Lung (tissue), 11 donors: ENCODE measurements at regions not wholly inside any gene's neighbourhood (a gene's known extent, or its start where the extent isn't known, plus 50 kb on each side); places are given as distances from the start of the nearest gene placed in this dataset.

Source experiments
- ATAC-seq: fragments of 200-7000 bp; cut with Tn5 transposase; one replicate; pipeline ENCODE4 v1.9.1; 2020; ENCODE audit warnings: moderate number of reproducible peaks; ENCODE audit not compliant: insufficient read depth, low FRiP score
- DNase-seq, 3 donors: peaks; one replicate each; pipeline ENCODE4 v3.0.0-alpha.2; 2013 to 2017
- H3K27ac ChIP-seq, 2 donors: one replicate each; pipeline ENCODE4 v1.5.1; 2013; ENCODE audit warnings: mild to moderate bottlenecking in 2 of 2, moderate library complexity in 2 of 2, control low read depth in 1 of 2, inconsistent platforms in 1 of 2, low read depth in 1 of 2, low read length in 1 of 2
- H3K27me3 ChIP-seq, 3 donors: one replicate each; pipeline ENCODE4 v1.5.1; 2013; ENCODE audit warnings: low read length in 2 of 3; ENCODE audit not compliant: control insufficient read depth in 3 of 3, insufficient read depth in 3 of 3
- H3K36me3 ChIP-seq, 4 donors: one replicate each; pipeline ENCODE4 v1.5.1; 2013; ENCODE audit warnings: low read length in 4 of 4, mild to moderate bottlenecking in 1 of 4, moderate library complexity in 1 of 4; ENCODE audit not compliant: control insufficient read depth in 4 of 4, insufficient read depth in 4 of 4
- H3K4me1 ChIP-seq, 5 donors: one replicate each; pipeline ENCODE4 v1.5.1; 2013; ENCODE audit warnings: low read length in 5 of 5, mild to moderate bottlenecking in 2 of 5, moderate library complexity in 1 of 5; ENCODE audit not compliant: control insufficient read depth in 5 of 5, insufficient read depth in 5 of 5
- H3K4me3 ChIP-seq: one replicate; pipeline ENCODE4 v1.5.1; 2013; ENCODE audit warnings: mild to moderate bottlenecking, control low read depth, moderate library complexity
- H3K9ac ChIP-seq, 2 donors: one replicate each; pipeline ENCODE4 v1.5.1; 2013; ENCODE audit warnings: low read length in 2 of 2, control low read depth in 1 of 2; ENCODE audit not compliant: insufficient read depth in 1 of 2
- H3K9me3 ChIP-seq, 4 donors: one replicate each; pipeline ENCODE4 v1.5.1; 2013; ENCODE audit warnings: low read length in 3 of 4, mild to moderate bottlenecking in 1 of 4, moderate library complexity in 1 of 4; ENCODE audit not compliant: control insufficient read depth in 4 of 4, insufficient read depth in 3 of 4
- WGBS, 2 donors: extraction: QIAGEN DNeasy Blood & Tissue Kit; methylation state at CpG; one replicate each; pipeline ENCODE4 v1.1.7; 2013; 5-methylcytosine and 5-hydroxymethylcytosine counted together
- TF ChIP-seq, protein P1 (sequence below): IDR thresholded peaks from 2 replicates; pipeline ENCODE4 v1.5.1; 2012; ENCODE audit warnings: mild to moderate bottlenecking; ENCODE audit errors: control extremely low read depth, extremely low read depth
- donor health status: control.
- donor health status: control.
- donor health status: Bipolar disorder and iron deficiency.
- donor health status: healthy.
- donor health status: DM: yes; HTN: yes; CAD: no.

DNA sequence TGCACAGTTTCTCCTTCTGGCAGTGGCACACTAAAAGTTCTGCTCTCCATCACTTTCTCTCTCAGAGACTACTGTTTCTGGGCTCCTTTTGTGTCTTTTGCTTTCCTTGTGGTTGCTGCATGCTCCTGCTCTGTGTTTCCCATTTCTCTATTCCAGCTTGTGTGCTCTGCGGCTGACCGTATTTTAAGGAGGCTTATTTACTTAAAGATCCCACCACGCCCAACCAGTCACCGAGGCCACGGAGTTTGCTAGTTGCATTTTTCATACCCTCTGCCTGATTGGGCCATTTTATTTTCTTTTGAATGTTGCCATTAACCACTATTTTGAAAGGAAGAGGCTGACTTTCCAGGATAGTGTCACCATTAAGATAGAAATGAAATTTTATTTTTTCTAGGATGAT, 626.4 kb upstream of the MMS22L start:
- Histone ChIP-seq H3K27ac (no peak overlapping the region), H3K4me1 (no peaks in the 10 kb centered on the region), H3K27me3 (no peaks in the 10 kb centered on the region), H3K9me3 (no peaks in the 10 kb centered on the region), H3K9ac (no peak overlapping the region), H3K4me3 (no peak overlapping the region), H3K36me3 (no peaks in the 10 kb centered on the region)
- DNase-seq (no peak), ATAC-seq (no peak)
- WGBS, 2 donors, result 78 to 80% methylated on average over 5 of the region's 5 CpGs
- TF ChIP-seq, protein P1, sequence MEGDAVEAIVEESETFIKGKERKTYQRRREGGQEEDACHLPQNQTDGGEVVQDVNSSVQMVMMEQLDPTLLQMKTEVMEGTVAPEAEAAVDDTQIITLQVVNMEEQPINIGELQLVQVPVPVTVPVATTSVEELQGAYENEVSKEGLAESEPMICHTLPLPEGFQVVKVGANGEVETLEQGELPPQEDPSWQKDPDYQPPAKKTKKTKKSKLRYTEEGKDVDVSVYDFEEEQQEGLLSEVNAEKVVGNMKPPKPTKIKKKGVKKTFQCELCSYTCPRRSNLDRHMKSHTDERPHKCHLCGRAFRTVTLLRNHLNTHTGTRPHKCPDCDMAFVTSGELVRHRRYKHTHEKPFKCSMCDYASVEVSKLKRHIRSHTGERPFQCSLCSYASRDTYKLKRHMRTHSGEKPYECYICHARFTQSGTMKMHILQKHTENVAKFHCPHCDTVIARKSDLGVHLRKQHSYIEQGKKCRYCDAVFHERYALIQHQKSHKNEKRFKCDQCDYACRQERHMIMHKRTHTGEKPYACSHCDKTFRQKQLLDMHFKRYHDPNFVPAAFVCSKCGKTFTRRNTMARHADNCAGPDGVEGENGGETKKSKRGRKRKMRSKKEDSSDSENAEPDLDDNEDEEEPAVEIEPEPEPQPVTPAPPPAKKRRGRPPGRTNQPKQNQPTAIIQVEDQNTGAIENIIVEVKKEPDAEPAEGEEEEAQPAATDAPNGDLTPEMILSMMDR, result no peak

DNA sequence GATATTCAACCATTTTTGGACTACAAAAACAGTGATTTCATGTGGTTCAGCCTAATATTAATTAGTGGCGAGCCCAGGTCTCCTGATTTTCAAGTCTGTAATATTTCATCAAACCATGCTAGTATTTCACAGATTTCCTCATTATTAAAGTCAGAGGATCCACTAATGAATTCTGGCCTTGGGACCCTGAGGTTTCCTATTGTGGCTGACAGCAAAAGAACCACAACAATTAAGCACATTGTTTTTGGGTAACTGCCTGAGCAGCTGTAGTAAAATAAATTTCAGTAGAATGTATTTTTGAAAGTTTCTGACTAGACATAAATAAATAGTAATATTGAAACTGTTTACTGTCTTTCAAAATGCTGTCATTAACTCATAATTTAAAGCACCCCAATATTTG, 630.7 kb upstream of the MMS22L start:
- 77 to 81% methylated on average over 1 of the region's 1 CpG for WGBS, 2 donors
- Histone ChIP-seq H3K9ac (no peak overlapping the region), H3K4me1 (no peaks in the 10 kb centered on the region), H3K27me3 (no peaks in the 10 kb centered on the region), H3K36me3 (no peaks in the 10 kb centered on the region), H3K4me3 (no peak overlapping the region), H3K27ac (no peak overlapping the region), H3K9me3 (no peaks in the 10 kb centered on the region)
- no peak for DNase-seq
- ATAC-seq, result no peak
- TF ChIP-seq, protein P1, result no peak

DNA sequence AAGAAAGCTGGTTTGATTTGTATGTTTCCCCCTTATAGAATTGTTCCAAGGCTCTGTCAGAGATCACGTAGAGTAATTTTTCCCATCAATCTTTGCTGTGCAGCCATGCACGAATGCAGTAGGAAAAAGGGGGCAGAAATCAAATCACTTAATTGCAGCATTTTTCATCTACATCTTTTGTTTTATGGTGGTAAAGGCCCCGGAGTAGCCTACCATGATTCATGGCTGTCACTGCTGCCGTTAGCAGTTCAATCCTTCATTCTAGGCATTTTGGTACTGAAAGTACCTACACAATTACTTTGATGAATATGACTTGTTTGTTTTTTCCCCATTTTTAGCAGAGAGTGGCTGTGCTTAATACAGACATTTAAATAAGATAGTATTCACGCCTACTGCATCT, 631.9 kb upstream of the MMS22L start:
- Histone ChIP-seq H3K4me3 (no peak overlapping the region), H3K27ac (no peak overlapping the region), H3K9me3 (no peaks in the 10 kb centered on the region), H3K27me3 (no peaks in the 10 kb centered on the region), H3K36me3 (no peaks in the 10 kb centered on the region), H3K9ac (no peak overlapping the region), H3K4me1 (no peaks in the 10 kb centered on the region)
- 72 to 83% methylated on average over 5 of the region's 5 CpGs for WGBS, 2 donors
- TF ChIP-seq, protein P1, result no peak
- DNase-seq (no peak), ATAC-seq (no peak)

DNA sequence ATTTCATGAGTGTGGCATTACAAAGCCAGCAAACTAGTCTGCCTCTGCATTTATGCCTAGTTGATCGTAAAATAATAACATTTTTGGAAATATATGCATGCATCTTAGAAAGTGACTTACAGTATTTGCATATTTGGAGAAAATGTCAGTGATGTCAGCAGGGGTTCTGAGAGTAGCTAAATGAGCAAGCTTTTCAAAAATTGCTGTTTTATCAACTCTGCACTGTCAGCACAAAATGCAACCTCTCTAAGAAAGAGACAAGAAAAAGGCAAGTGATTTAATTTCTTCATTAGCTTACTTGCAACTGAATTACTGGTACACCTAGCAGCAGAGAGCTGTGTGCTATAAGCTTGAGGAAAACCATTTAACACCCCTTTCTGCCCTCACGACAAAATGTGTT, 632.5 kb upstream of the MMS22L start:
- TF ChIP-seq, protein P1, result no peak
- no peaks in the 10 kb centered on the region for H3K9me3 ChIP-seq
- no peak overlapping the region for H3K9ac ChIP-seq
- H3K4me3 ChIP-seq, result no peak overlapping the region
- no peaks in the 10 kb centered on the region for H3K36me3 ChIP-seq
- H3K27ac ChIP-seq, result no peak overlapping the region
- ATAC-seq, result no peak
- no peaks in the 10 kb centered on the region for H3K27me3 ChIP-seq
- WGBS, 2 donors, result 57 to 60% methylated on average over 2 of the region's 2 CpGs
- H3K4me1 ChIP-seq, result no peaks in the 10 kb centered on the region
- DNase-seq, result no peak
